ENCODE measurements at regions not wholly inside any gene's neighbourhood (a gene's known extent, or its start where the extent isn't known, plus 50 kb on each side); places are given as distances from the start of the nearest gene placed in this dataset.
"Not testable (repeated sequence)": the region's sequence is repeated elsewhere in the genome, so short reads cannot be mapped to it uniquely, and the experiment has no call there.

DNA sequence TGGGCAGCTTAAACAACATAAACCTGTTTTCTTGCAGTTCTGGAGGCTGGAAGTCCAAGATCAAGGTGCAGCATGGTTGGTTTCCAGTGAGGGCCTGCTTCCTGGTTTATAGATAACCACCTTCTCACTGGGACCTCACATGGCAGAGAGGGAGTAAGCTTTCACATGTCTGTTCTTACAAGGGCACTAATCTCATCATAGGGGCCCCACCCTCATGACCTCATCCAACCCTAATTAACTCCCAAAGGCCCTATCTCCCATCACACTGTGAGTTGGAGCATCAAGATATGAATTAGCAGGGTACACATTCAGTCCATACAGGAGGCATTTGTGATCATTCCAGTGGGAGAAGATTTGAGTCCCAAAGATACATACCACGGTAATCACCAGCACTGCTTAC is 50.5 kb upstream of the GRIN2A start:
- no peak for DNase-seq

DNA sequence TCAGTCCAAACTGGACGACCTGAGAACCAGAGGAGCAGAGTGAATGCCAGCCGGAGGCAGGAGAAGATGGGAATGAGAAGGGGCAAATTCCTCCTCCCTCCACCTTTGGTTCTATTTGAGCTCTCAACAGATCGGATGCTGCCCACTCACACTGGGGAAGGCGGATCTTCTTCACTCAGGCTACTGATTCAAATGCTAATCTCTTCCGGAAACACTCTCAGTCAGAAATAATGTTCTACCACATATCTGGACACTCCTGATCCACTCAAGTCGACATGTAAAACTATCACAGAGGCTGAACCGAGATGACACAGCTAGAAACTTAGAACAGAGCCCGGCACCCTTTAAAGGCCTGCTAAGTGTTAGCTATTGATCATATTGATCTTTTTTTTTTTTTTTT is 57.4 kb upstream of the GRIN2A start:
- DNase-seq: no peak

DNA sequence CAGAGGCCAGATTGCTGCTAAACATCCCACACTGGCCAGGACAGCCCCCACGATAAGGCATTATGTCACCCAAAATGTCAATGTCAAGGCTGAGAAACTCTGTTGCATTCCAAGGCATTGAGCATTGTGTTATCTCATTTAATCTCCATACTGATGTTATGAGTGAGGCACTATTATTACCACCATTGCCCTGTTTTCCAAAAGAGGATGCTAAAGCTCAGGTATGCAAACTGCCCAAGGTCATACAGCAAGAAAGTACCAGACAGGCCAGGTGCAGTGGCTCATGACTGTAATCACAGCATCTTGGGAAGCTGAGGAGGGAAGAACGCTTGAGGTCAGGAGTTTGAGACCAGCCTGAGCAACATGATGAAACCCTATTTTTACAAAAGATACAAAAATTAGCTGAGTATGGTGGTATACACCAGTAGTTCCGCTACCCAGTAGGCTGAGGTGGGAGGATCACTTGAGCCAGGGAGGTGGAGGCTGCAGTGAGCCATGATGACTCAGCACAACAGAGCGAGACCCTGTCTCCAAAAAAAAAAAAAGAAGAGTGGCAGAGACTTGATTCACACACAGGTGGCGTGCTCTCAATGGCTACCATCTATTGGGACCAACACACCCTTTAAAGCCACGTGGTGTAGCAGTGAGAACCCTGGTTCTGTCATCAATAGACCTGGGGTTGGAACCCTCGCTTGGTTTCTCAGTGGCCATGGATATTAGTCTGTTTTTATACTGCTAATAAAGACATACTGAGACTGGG is 58.8 kb upstream of the GRIN2A start:
- no peak for DNase-seq

DNA sequence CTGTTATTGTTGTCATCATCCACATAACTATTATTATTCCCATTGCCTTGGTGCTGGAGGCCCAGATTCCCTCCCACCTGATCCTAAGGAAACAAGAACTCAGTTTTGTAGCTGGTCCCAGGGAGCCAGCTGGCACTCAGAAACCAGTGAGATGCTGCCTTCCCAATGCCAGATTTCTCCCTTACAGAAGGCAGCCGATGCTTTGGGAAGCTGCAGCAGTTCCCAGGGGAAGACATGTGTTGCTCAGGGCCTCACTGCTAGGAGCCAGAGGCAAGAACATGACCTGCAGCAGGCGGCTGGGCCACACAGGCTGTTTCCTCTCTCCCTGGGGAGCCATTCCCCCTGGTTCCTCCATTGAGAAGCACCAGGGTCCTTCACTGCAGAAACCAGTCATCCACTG is 59.9 kb upstream of the GRIN2A start:
- DNase-seq: no peak

DNA sequence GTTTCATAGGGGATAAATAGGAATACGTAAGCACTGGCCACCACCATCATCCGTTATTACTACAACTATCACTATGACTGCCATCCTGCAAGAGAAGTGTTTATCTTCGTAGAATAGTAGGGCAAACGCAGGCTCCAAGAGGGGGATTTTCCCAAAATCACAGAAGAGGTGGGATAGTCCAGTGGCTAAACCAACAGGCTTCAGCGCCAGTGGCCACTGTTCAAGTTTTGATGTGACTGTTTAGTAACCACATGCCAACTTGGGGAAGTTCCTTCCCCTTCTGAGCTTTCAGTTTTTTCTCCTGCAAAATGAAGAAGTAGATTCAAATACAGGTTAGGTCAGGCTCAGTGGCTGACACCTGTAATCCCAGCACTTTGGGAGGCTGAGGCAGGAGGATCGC is 60.7 kb upstream of the GRIN2A start:
- DNase-seq: no peak

DNA sequence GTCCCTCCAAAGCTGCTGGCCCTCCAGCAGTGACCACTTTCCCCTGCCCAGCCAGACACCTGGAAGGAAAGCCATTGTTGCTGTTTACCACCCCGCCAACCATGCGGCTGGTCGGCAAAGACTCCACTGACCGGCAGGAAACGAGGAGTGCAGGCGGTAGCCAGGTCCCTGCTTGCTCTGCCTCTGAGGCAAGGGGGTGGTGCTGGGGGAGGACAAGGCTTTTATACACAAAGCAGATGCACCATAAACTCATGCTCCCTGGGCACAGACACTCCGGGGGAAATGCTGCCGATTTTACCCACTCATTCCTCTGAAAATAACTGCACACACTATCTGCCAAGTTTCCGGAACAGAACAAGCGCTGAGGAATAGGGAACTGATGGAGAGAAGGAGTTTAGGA is 62.8 kb upstream of the GRIN2A start:
- DNase-seq: no peak

DNA sequence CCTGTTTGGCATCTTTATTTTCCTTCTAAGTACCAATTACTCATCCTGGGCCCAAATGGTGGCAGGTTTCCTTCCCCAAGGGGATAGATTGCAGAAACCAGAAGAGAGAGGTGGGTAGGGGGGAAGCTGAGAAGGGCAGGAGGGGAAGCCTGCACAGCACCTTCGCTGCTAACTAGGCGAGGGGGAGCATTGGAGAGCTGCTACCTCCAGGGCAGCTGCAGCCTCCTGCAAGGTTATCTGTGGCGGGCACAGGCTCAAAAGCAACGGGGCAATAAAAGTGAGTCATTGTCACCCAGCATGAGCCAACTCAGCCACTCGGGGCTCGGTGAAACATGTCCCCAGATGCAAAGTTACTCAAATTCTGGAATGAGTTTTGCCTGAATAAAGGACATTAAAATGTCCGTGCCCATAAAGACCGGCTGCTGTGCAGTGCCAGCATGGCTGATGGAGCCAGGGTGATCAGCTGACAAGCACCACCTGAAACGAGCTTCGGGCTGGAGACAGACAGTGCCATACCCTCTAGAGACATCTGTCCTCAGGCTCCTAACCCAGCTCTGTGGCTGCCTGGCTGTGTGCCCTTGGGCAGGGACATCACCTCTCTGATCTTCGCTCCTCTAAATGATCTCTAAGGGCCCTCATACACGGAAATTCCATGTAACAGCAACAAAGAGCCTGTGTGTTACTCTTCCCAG is 68.1 kb upstream of the GRIN2A start:
- no peak for DNase-seq

DNA sequence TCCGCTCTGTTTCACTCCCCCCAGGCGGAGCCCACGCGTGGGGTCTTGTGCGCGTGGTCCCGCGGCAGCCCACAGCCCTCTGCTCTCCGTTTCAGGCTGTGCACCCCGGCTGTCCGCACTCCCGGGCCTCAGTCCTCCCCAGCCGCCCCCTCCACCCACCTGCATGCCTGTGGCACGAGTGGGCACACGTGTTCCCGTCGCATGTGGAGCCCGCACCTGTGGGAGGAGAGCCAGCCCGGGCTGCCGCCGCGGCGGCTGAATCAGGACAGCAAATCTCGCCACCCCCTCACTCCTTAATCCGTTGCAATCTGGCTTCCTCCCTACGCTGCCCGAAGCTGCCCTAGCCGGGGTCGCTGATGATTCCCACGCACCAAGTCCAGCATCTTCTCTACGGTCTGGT is 69.9 kb upstream of the GRIN2A start:
- no peak for DNase-seq

DNA sequence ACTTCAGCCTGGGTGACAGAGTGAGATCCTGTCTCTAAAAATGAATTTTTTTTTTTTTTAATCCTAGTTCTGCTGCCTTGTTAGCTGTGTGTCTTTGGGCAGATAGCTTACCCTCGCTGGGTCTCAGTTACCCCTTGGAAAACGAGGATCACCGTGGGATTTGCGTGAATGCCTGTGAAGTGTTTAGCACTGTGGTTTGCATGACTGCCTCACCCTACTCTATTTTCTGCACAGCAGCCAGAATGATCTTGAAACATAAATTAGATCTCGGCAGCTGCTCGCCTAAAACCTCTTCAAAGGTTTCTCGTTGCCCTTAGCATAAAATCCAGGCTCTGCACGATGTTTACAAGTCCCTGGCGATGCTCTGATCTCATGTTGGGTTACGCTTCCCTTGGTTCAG is 71.2 kb upstream of the GRIN2A start:
- DNase-seq: no peak

DNA sequence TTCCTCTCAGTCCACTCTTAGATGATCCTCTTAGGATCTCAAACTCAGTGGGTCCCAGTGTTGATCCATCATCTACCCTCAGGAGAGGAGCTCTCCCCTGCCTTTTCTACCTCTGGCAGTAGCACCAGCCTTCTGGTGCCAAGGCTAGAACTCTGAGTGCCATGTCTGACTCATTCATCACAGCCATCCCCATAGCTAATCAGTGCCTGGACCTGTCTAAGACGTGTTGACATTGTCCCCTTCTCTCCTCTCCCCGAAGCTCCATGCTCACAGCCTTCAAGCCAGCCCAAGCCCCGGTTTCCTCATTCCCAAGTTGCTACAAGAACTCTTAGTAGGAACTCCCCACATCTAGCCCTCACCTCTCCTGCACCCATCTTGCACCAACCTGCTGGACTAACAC is 73.5 kb upstream of the GRIN2A start:
- DNase-seq: no peak

DNA sequence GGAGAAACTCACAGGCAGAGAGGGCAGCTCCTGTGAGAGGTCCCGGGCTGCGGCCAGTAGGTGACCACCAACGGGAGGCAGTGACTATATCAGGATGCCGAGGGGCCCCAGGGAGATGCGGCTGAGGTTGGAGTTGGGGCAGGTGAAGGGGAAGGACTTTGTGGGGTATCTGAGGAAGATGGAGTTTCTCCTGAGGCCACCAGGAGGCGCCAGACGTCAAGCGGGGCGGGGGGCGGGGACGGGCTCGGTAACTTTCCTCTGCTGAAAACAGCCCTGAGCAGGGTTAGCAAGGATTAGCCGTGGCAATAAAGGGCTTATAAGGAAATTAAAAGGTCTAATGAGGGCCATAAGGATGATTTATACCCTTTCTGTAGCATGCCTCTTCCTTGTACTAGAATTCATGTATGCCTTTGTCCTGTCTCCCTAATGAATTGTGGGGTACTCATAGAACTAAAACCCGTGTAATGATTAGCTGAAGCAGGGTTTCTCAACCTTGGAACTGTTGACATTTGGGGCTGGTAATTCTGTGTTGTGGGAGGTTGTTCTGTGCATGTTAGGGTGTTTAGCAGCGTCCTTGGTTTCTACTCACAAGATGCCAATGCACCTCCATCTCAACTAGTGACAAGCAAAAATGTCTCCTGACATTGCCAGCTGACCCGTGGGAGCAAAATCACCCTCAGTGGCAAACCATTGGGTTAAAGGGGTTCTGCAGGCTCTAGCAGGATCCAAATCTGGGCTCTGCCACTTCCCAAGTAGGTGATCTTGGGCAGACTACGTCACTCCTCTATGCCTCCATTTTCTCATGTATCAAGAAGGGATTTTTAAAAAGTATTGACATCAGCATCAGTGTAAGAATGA is 74.8 kb upstream of the GRIN2A start:
- DNase-seq: peak; percentile 51 to 52

DNA sequence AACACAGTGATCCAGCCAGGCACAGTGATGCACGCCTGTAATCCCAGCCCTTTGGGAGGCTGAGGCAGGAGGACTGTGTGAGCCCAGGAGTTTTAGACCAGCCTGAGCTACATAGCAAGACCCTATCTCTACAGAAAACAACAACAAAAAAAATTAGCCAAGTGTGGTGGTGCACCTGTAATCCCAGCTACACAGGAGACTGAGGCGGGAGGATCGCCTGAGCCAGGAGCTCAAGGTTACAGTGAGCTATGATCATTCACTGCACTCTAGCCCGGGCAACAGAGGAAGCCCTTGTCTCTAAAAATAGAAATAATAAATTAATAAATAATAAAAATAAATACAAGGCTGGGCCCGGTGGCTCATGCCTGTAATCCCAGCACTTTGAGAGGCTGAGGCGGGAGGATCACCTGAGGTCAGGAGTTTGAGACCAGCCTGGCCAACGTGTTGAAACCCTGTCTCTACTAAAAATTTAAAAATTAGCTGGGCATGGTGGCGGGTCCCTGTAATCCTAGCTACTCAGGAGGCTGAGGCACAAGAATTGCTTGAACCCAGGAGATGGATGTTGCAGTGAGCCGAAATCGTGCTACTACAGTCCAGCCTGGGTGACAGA is 75.5 kb upstream of the GRIN2A start:
- not testable (repeated sequence) for DNase-seq

DNA sequence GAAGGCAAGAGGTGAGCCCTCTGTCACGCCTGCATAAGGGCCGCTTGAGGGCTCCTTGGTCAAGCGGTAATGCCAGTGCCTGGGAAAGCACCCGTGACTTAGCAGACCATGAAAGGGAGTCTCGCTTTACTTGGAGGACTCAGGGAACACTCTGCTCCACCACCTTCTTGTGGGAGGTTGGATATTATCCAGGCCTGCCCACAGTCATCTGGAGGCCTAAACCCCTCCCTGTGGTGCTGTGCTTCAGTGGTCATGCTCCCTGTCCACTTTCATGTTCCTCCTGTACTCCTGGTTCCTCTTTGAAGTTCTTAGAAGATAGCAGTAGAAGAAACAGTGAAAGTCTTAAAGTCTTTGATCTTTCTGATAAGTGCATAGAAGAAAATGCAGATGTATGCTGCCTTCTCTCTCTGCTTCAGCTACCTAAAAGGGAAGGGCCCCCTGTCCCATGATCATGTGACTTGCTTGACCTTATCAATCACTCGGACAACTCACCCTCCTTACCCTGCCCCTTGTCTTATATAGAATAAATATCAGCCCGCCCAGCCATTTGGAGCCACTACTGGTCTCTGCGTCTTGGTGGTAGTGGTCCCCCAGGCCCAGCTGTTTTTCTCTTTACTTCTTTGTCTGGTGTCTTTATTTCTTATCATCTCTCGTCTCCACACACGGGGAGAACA is 76.8 kb upstream of the GRIN2A start:
- DNase-seq: not testable (repeated sequence)

DNA sequence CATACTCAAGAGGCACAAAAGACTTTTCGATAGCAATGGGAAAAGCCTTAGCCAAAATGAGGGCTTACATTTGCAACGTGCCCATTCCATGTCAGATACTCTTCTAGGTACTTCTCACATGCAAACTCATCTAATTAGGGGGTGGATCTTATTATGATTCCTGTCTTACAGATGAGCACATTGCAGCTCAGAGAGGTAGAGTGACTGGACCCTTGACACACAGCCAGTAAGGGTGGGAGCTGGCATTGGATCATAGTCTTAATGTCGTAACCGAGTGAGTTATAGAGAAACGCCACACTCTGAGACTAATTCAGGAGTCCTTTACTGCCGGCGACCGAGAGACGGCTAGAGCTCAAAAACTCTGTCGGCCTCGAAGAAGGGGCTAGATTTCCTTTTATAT is 78.8 kb upstream of the GRIN2A start:
- no peak for DNase-seq

DNA sequence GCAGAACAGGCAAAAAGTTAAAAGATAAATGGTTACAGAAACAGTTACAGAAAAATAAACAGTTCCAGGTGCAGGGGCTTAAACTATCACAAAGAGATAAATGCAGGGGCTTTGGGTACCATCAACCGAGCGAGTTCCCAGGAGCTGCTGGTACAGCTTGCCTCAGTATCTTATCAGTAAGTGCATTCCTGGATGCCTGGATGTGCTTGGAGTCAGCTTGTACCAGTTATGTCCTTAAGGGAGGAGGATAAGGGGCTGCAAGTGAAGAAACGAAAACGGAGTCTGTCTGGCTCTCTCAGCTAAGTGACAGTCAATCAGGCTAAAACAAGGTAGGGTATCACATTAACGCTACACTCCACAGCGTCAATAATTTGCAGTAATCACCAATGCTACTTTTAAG is 79.3 kb upstream of the GRIN2A start:
- DNase-seq: not testable (repeated sequence)

DNA sequence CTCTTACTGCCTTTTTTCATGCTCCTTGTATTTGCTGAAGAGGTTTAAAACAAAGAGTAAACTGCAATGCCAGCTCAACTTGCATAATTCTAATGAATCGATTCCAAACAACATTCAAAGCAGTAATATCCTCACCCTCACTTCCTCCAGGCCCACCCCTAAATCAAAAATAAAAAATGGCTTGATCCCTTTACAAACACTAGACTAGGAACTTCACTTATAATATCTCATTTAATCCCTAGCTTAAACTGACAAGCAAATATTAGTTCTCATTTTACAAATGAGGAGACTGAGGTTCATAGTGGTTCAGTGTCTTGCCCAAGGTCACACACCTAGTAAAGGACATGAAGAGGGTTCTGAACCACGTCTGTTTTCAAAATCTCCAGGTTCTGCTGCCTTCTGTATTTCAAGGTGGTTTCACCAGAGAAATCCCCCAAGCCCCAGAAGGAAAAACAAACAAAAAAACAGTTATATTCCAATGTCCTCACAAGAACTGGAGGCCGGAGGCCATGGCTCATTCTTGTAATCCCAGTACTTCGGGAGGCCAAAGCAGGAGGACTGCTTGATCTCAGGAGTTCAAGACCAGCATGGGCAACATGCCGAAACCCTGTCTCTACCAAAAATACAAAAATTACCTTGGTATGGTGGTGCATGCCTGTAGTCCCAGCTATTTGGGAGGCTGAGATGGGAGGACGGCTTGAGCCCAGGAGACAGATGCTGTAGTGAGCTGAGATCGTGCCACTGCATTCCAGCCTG is 80.3 kb upstream of the GRIN2A start:
- no peak for DNase-seq

DNA sequence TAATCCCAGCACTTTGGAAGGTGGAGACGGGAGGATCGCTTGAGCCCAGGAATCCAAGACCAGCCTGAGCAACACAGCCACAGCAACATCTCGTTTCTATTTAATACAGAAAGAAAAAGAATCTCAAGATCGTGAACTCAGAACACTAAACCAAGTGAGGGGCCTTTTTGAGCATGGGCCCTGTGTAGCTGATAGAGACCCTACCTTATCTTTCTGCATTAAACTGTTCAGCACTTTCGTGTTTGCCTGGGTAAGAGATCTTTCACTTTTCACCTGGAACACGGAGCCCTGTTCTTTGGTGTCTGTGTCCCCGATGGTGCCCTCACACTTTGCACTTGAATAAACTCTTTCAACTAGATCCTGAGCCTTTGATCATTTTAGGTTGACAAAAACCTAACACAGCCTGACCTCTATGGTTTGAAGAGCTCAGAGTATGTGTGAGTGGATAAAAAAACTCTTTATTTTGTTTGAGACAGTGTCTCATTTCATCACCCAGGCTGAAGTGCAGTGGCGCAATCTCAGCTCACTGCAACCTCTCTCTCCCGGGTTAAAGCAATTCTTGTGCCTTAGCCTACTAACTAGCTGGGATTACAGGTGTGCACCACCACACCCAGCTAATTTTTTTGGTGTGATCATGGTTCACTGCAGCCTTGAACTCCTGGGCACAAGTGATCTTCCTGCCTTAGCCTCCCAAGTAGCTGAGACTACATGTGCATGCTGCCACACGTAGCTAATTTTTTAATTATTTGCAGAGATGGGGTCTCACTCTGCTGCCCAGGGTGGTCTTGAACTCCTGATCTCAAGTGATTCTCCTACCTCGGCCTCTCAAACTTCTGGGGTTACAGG is 83.8 kb upstream of the GRIN2A start:
- no peak for DNase-seq

DNA sequence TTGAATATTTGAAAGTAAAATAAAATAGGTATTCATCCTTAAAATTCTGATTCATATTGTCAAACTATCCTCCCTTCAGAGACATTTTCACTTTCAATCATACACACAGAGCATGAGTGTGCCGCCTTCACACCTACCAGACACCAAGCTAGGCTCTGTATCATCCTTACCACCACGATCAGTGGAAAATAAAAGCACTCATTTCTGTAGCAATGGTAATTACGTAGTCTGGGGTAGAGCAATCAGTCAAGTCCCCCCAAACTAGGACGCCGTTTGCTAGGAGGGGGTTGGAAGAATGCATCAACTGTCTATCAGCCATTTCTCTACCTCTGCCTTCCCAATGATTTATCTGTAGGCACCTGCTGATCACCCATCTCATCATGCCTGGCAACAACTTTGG is 84.6 kb upstream of the GRIN2A start:
- peak; percentile 31 to 34 for DNase-seq

DNA sequence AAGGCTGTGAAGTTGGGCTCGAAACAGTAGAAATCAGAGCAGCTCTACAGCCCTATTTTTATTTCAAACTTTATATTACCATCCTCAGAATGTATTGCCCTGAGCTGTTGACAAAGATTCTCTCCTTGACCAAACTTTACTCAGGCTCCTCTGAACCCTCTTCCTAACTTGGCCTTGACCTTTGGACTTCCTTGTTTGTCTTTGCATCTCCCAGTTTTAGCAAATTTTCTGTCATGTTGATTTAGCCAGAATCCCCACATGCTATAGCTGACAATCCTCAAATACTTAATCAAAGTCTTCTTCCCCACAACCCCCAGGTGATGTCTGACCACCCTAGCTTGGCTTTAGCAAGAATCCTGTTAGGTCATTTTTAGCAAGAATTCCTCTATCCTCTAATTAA is 87.4 kb upstream of the GRIN2A start:
- DNase-seq: no peak

DNA sequence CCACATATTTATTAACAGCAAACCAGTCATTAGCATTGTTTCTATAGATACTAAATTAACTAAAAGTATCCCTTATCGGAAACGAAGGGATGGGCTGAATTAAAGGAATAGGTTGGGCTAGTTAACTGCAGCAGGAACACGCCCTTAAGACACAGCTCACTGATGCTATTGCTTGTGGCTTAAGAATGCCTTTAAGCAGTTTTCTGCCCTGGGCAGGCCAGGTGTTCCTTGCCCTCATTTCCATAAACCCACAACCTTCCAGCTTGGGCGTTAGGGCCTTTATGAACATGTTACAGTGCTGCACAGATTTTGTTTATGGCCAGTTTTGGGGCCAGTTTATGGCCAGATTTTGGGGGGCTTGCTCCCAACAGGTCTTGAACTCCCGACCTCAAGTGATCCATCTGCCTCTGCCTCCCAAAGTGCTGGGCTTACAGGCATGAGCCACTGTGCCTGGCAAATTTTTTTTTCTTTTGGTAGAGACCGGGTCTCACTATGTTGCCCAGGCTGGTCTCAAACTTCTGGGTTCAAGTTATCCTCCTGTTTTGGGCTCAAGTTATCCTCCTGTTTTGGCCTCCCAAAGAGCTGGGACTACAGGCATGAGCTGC is 90.1 kb upstream of the GRIN2A start:
- not testable (repeated sequence) for DNase-seq

Data from stimulated activated CD4-positive, alpha-beta T cell treated with anti-CD3 and anti-CD28 coated beads, Interleukin-2, amount 100 ng/mL, for 24 hours (primary cell).